ENCODE measurements at regions not wholly inside any gene's neighbourhood (a gene's known extent, or its start where the extent isn't known, plus 50 kb on each side); places are given as distances from the start of the nearest gene placed in this dataset.

DNA sequence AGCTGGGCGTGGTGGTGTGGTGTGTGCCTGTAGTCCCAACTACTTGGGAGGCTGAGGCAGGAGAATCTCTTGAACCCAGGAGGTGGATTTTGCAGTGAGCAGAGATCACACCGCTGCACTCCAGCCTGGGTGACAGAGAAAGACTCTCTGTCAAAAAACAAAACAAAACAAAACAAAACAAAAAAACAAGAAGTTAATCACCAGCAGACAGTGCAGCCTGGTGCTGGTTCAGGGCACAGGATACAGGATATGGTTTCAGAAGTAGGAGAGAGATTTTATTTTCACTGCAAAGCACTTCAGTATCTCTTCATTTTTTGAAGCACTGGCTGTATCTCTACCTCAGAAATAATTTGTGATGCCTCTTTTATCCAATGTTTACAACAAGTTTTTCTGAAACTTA is 1222.9 kb upstream of the PRKX start:
- TF ChIP-seq POLR2A (IDR thresholded peaks at IDR 0.05), result no peak
- TF ChIP-seq, protein P1, sequence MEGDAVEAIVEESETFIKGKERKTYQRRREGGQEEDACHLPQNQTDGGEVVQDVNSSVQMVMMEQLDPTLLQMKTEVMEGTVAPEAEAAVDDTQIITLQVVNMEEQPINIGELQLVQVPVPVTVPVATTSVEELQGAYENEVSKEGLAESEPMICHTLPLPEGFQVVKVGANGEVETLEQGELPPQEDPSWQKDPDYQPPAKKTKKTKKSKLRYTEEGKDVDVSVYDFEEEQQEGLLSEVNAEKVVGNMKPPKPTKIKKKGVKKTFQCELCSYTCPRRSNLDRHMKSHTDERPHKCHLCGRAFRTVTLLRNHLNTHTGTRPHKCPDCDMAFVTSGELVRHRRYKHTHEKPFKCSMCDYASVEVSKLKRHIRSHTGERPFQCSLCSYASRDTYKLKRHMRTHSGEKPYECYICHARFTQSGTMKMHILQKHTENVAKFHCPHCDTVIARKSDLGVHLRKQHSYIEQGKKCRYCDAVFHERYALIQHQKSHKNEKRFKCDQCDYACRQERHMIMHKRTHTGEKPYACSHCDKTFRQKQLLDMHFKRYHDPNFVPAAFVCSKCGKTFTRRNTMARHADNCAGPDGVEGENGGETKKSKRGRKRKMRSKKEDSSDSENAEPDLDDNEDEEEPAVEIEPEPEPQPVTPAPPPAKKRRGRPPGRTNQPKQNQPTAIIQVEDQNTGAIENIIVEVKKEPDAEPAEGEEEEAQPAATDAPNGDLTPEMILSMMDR (IDR thresholded peaks at IDR 0.05), result no peak

Measured in uterus (tissue), 2 donors.